ENCODE measurements at regions not wholly inside any gene's neighbourhood (a gene's known extent, or its start where the extent isn't known, plus 50 kb on each side); places are given as distances from the start of the nearest gene placed in this dataset.

- Histone ChIP-seq H3K27ac (ENCODE audit: extremely low read length, insufficient read depth, low read length) (no peak overlapping the region), H4K20me1 (ENCODE audit: insufficient read depth, low read length) (no peaks in the 10 kb centered on the region), H3K4me2 (ENCODE audit: low read depth, low read length) (no peak overlapping the region), H3K36me3 (replicated peaks in 1 of 2; ENCODE audit: control insufficient read depth in 1 of 2, insufficient read depth in 2 of 2, low read length in 2 of 2) (no peaks in the 10 kb centered on the region), H3K4me1 (ENCODE audit: insufficient read depth, low read length) (no peaks in the 10 kb centered on the region), H3K4me3 (replicated peaks in 1 of 3; ENCODE audit: insufficient read depth in 1 of 3, low read depth in 2 of 3, low read length in 3 of 3) (no peak overlapping the region), H3K79me2 (ENCODE audit: insufficient read depth, low read length) (no peaks in the 10 kb centered on the region), H2AFZ (ENCODE audit: low read length) (no peak overlapping the region), H3K27me3 (ENCODE audit: control insufficient read depth in 1 of 2, insufficient read depth in 2 of 2, low read length in 2 of 2) (no peaks in the 10 kb centered on the region), H3K9me3 (ENCODE audit: low read length) (no peaks in the 10 kb centered on the region), H3K9ac (ENCODE audit: insufficient read depth, low read depth, low read length) (no peak overlapping the region)
- no peak for DNase-seq (ENCODE audit: low spot score)
- intact Hi-C loops (cut with micrococcal nuclease; ENCODE audit: unreplicated experiment), result no loop called here
- ChIA-PET POLR2A (no interaction called here), CTCF (ENCODE audit: low intra/inter-chr PET ratio, low total read pairs) (no interaction called here)
- no peak for FAIRE-seq
- ATAC-seq, result no peak
- TF ChIP-seq CBFB (CRISPR knock-in tag; IDR thresholded peaks at IDR 0.05) (no peak), ZNF501 (CRISPR knock-in tag; IDR thresholded peaks at IDR 0.05) (no peak), FOXP1 (IDR thresholded peaks at IDR 0.05) (no peak), FOXP1 (CRISPR knock-in tag; IDR thresholded peaks at IDR 0.05) (no peak), RBAK (CRISPR knock-in tag; IDR thresholded peaks at IDR 0.05) (no peak), IKZF4 (CRISPR knock-in tag; IDR thresholded peaks at IDR 0.05; ENCODE audit: borderline replicate concordance, low read depth, not compliant biosample characterization) (no peak), ZNF652 (CRISPR knock-in tag; IDR thresholded peaks at IDR 0.05; ENCODE audit: borderline replicate concordance, low read depth) (no peak), ZNF101 (CRISPR knock-in tag; IDR thresholded peaks at IDR 0.05; ENCODE audit: borderline replicate concordance, low read depth) (no peak), ZNF737 (CRISPR knock-in tag; IDR thresholded peaks at IDR 0.05; ENCODE audit: borderline replicate concordance) (no peak), ZZZ3 (CRISPR knock-in tag; IDR thresholded peaks at IDR 0.05; ENCODE audit: borderline replicate concordance) (no peak), ZNF720 (CRISPR knock-in tag; IDR thresholded peaks at IDR 0.05) (no peak)
- in situ Hi-C loops (cut with HindIII; ENCODE audit: extremely low pct_ligation_motif_present, low pct_unique_long_range_greater_than_20kb), result no loop called here
- 0% methylated on average over 1 of the region's 2 CpGs for WGBS (ENCODE audit: low lambda C conversion rate)
- no TSS peak for BruUV-seq (replicated peaks)
Observed at GRCh38 chr7:81267508-81267907, 348.7 kb upstream of the SEMA3C start.

- POLR2A ChIA-PET, result no interaction called here
Observed at GRCh38 chr7:81264116-81264515, 345.3 kb upstream of the SEMA3C start.

More at GRCh38 chr7:81264116-81264515, 345.3 kb upstream of the SEMA3C start:
- FAIRE-seq (no peak), DNase-seq (ENCODE audit: low spot score) (no peak), ATAC-seq (no peak)
- no peak overlapping the region for H3K4me3 ChIP-seq (replicated peaks in 1 of 3; ENCODE audit: insufficient read depth in 1 of 3, low read depth in 2 of 3, low read length in 3 of 3)
- H3K9ac ChIP-seq (ENCODE audit: insufficient read depth, low read depth, low read length), result no peak overlapping the region
- intact Hi-C loops (cut with micrococcal nuclease; ENCODE audit: unreplicated experiment) (no loop called here), in situ Hi-C loops (cut with HindIII; ENCODE audit: extremely low pct_ligation_motif_present, low pct_unique_long_range_greater_than_20kb) (no loop called here)
- TF ChIP-seq ZNF766 (CRISPR knock-in tag; IDR thresholded peaks at IDR 0.05; ENCODE audit: borderline replicate concordance) (no peak), MAFK (conservative IDR thresholded peaks at IDR 0.05 in 1 of 2, IDR thresholded peaks at IDR 0.05 in 1 of 2; ENCODE audit: low read length in 2 of 2) (peak; percentile 30 to 72; a peak in 2 of 4 replicates), NFE2L2 (IDR thresholded peaks at IDR 0.05; ENCODE audit: low read length) (peak; percentile 78), MAFF (IDR thresholded peaks at IDR 0.05; ENCODE audit: low read depth, low read length) (0 out of 2 replicates have a peak, but pooled peaks have one; percentile 40), SALL2 (CRISPR knock-in tag; IDR thresholded peaks at IDR 0.05) (no peak), RELA (CRISPR knock-in tag; IDR thresholded peaks at IDR 0.05) (no peak), PAWR (CRISPR knock-in tag; IDR thresholded peaks at IDR 0.05; ENCODE audit: borderline replicate concordance) (no peak), FLYWCH1 (CRISPR knock-in tag; IDR thresholded peaks at IDR 0.05) (no peak)
- H2AFZ ChIP-seq (ENCODE audit: low read length), result no peak overlapping the region
- no peak overlapping the region for H3K27ac ChIP-seq (ENCODE audit: extremely low read length, insufficient read depth, low read length)
- CTCF ChIA-PET (ENCODE audit: low intra/inter-chr PET ratio, low total read pairs), result no interaction called here
- no peaks in the 10 kb centered on the region for H3K9me3 ChIP-seq (ENCODE audit: low read length)
- H3K27me3 ChIP-seq (ENCODE audit: control insufficient read depth in 1 of 2, insufficient read depth in 2 of 2, low read length in 2 of 2), result no peaks in the 10 kb centered on the region
- no TSS peak for BruUV-seq (replicated peaks)
- H3K79me2 ChIP-seq (ENCODE audit: insufficient read depth, low read length), result no peaks in the 10 kb centered on the region
- no peaks in the 10 kb centered on the region for H3K4me1 ChIP-seq (ENCODE audit: insufficient read depth, low read length)
- no peaks in the 10 kb centered on the region for H3K36me3 ChIP-seq (replicated peaks in 1 of 2; ENCODE audit: control insufficient read depth in 1 of 2, insufficient read depth in 2 of 2, low read length in 2 of 2)
- no peak overlapping the region for H3K4me2 ChIP-seq (ENCODE audit: low read depth, low read length)
- no peaks in the 10 kb centered on the region for H4K20me1 ChIP-seq (ENCODE audit: insufficient read depth, low read length)

Measured in HepG2 (cell line).